ENCODE measurements at regions not wholly inside any gene's neighbourhood (a gene's known extent, or its start where the extent isn't known, plus 50 kb on each side); places are given as distances from the start of the nearest gene placed in this dataset.

DNA sequence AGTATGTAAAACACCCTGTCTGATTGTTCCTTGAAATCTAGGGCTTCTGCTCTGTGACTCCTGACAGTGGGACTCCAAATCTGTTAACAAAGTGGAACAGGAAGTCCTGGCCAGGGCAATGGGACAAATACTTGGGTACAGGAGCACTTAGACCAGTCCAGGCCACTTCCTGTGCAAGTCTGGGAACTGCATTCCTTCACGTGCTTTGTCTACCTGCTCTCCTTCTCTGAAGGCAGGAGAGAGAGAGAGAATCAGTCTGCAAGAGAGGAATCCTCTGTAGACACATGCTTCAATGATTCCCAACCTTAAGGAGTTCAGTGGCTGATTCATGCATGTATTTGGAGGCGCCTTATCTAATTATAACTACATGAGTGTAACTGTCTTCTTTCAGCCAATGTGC lies 530.2 kb downstream of the GATA3 start:
- H3K4me3 ChIP-seq: no peak overlapping the region
- no peaks in the 10 kb centered on the region for H3K9me3 ChIP-seq
- no peaks in the 10 kb centered on the region for H3K36me3 ChIP-seq
- TF ChIP-seq, protein P1, sequence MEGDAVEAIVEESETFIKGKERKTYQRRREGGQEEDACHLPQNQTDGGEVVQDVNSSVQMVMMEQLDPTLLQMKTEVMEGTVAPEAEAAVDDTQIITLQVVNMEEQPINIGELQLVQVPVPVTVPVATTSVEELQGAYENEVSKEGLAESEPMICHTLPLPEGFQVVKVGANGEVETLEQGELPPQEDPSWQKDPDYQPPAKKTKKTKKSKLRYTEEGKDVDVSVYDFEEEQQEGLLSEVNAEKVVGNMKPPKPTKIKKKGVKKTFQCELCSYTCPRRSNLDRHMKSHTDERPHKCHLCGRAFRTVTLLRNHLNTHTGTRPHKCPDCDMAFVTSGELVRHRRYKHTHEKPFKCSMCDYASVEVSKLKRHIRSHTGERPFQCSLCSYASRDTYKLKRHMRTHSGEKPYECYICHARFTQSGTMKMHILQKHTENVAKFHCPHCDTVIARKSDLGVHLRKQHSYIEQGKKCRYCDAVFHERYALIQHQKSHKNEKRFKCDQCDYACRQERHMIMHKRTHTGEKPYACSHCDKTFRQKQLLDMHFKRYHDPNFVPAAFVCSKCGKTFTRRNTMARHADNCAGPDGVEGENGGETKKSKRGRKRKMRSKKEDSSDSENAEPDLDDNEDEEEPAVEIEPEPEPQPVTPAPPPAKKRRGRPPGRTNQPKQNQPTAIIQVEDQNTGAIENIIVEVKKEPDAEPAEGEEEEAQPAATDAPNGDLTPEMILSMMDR (IDR thresholded peaks at IDR 0.05): no peak
- no peak overlapping the region for H3K27ac ChIP-seq
- H3K27me3 ChIP-seq: peaks cover 0 to 3% (median 2%) of the 10 kb centered on the region in 4 donors
- 41 to 46% methylated on average over 2 of the region's 2 CpGs for WGBS, 2 donors
- FAIRE-seq: no peak
- no peak for DNase-seq
- ATAC-seq: no peak
- no peaks in the 10 kb centered on the region for H3K4me1 ChIP-seq
- intact Hi-C loops (cut with DNase I): no loop called here

DNA sequence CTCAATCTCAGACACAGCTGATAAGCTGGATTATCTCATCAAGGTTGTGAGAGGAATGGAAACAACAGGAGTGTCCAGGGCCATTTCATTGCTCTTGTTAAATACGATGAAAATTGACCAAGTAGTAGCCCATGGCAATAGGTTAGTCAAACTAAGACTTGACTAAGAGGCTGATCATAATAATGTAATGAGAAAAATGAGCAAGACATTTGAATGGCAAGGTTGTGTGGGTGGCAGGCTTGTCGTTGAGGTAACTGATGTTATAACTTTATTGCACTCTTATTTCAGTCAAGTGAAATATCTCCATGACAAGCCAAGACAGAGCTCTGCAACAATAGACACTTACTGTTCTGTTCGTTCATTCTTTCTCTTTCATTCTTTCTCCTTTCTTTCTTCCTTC lies 532.0 kb downstream of the GATA3 start:
- Histone ChIP-seq H3K9me3 (no peaks in the 10 kb centered on the region), H3K4me3 (no peak overlapping the region), H3K27me3 (peaks cover 0 to 4% (median 2%) of the 10 kb centered on the region in 4 donors), H3K4me1 (no peaks in the 10 kb centered on the region), H3K27ac (no peak overlapping the region), H3K36me3 (no peaks in the 10 kb centered on the region)
- TF ChIP-seq, protein P1 (IDR thresholded peaks at IDR 0.05): no peak
- ATAC-seq: no peak
- intact Hi-C loops (cut with DNase I): no loop called here
- FAIRE-seq: no peak
- 48 to 60% methylated on average over 3 of the region's 3 CpGs for WGBS, 2 donors
- no peak for DNase-seq

DNA sequence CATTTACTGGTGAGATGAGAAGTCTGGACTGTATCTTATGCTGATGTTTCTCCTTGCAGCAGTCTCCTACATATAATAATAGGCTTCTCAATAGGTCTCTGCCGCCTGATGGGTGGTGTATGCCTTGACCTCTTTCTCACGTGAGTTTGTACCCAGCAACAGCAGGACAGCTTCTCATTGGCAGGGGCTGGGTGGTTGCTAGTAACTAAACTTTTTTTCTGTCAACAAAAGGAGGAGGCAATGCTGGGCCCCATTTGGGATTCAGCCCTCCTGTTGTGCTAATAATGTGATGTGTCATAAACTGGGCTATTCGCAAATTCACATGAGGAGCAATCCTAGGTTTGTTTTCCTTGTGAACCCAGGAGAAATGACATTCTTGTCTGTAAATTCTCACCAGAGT lies 533.6 kb downstream of the GATA3 start:
- no peak overlapping the region for H3K27ac ChIP-seq
- no peaks in the 10 kb centered on the region for H3K9me3 ChIP-seq
- WGBS, 2 donors: 44 to 54% methylated on average over 3 of the region's 3 CpGs
- no peaks in the 10 kb centered on the region for H3K36me3 ChIP-seq
- TF ChIP-seq, protein P1 (IDR thresholded peaks at IDR 0.05): no peak
- ATAC-seq (no peak), FAIRE-seq (no peak), DNase-seq (no peak)
- H3K4me3 ChIP-seq: no peak overlapping the region
- no peaks in the 10 kb centered on the region for H3K4me1 ChIP-seq
- intact Hi-C loops (cut with DNase I): no loop called here
- H3K27me3 ChIP-seq: peaks cover 0 to 8% (median 3%) of the 10 kb centered on the region in 4 donors

DNA sequence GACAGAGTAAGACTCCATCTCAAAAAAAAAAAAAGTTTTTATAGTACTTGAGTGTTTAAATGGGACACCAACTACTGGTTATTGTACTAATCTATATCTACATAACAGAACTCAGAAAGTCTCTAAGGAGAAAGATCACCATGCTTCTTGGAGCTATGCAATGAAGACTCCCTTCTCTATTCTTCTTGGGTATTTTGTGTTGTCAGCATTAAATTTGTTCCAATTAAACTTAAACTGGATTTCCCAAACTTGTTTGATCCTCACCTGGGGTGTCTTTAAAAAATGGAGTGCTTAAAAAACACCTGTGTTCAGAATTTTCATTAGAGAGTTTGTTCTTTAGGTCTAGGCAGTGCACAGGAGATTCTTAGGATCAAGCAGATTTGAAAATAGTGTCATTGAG lies 536.0 kb downstream of the GATA3 start:
- no peak for DNase-seq
- no peak for FAIRE-seq
- H3K27ac ChIP-seq: no peak overlapping the region
- H3K36me3 ChIP-seq: no peaks in the 10 kb centered on the region
- H3K4me3 ChIP-seq: no peak overlapping the region
- no peak for ATAC-seq
- intact Hi-C loops (cut with DNase I): loop anchor here in 1 of 3 donors (10.0 kb wide), 1 partner anchor 86 kb away; no protein-coding TSS in a partner anchor
- no peaks in the 10 kb centered on the region for H3K9me3 ChIP-seq
- H3K27me3 ChIP-seq: peaks cover 0 to 8% (median 3%) of the 10 kb centered on the region in 4 donors
- TF ChIP-seq, protein P1 (IDR thresholded peaks at IDR 0.05): no peak
- H3K4me1 ChIP-seq: no peaks in the 10 kb centered on the region

DNA sequence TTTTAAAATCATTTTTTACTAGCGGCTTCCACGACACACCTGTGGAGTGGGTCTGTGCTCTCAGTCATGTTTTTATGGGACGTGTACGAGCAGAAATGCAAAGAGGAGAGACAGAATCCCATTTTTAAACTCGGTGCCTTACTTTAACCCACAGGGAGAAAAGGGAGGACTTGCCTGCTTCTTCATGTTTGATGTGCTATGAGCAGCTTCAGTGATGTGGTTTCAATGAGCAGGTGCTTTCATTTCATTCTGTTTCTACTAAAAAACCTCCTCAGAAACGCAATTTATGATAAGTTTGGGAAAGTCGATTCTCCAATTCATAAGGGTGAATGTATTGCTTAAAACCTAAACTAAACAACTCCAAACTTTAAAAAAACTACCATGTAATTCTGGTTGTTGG lies 537.2 kb downstream of the GATA3 start:
- peaks cover 0 to 6% (median 2%) of the 10 kb centered on the region in 4 donors for H3K27me3 ChIP-seq
- DNase-seq: no peak
- no peak for FAIRE-seq
- no peaks in the 10 kb centered on the region for H3K36me3 ChIP-seq
- H3K9me3 ChIP-seq: no peaks in the 10 kb centered on the region
- H3K4me3 ChIP-seq: no peak overlapping the region
- H3K27ac ChIP-seq: no peak overlapping the region
- no peak for ATAC-seq
- TF ChIP-seq, protein P1 (IDR thresholded peaks at IDR 0.05): no peak
- intact Hi-C loops (cut with DNase I): loop anchor here in 1 of 3 donors (10.0 kb wide), 1 partner anchor 87 kb away; no protein-coding TSS in a partner anchor
- 61 to 76% methylated on average over 7 of the region's 7 CpGs for WGBS, 2 donors
- no peaks in the 10 kb centered on the region for H3K4me1 ChIP-seq
